ENCODE measurements at regions not wholly inside any gene's neighbourhood (a gene's known extent, or its start where the extent isn't known, plus 50 kb on each side); places are given as distances from the start of the nearest gene placed in this dataset.
A peak's percentile ranks its signal among the peaks of the same experiment; 100 is the strongest.

- CTCF ChIA-PET (ENCODE audit: low intra/inter-chr PET ratio, low total read pairs): no interaction called here
Observed at GRCh38 chr12:13583630-13584029, 387.1 kb downstream of the EMP1 start.

GRCh38 chr12:13582421-13582820 is 385.9 kb downstream of the EMP1 start:
- whole genome bisulfite sequencing (ENCODE audit: low lambda C conversion rate): 50% methylated on average over 3 of the region's 4 CpGs
- POLR2A ChIA-PET: interaction anchor here (1.8 kb wide), 1 partner anchor 11 kb away, joined by 8 read pairs; no protein-coding TSS in a partner anchor
- in situ Hi-C loops (cut with HindIII; ENCODE audit: extremely low pct_ligation_motif_present, low pct_unique_long_range_greater_than_20kb): no loop called here

More at GRCh38 chr12:13583630-13584029, 387.1 kb downstream of the EMP1 start:
- Histone ChIP-seq H3K4me1 (ENCODE audit: insufficient read depth, low read length) (peaks cover 46% of the 10 kb centered on the region), H3K4me2 (ENCODE audit: low read depth, low read length) (no peak overlapping the region), H4K20me1 (ENCODE audit: insufficient read depth, low read length) (no peaks in the 10 kb centered on the region), H3K4me3 (replicated peaks in 1 of 3; ENCODE audit: insufficient read depth in 1 of 3, low read depth in 2 of 3, low read length in 3 of 3) (no peak overlapping the region), H3K27me3 (ENCODE audit: control insufficient read depth in 1 of 2, insufficient read depth in 2 of 2, low read length in 2 of 2) (no peaks in the 10 kb centered on the region; a peak in 1 of 5 replicates), H3K27ac (ENCODE audit: extremely low read length, insufficient read depth, low read length) (no peak overlapping the region), H2AFZ (ENCODE audit: low read length) (no peak overlapping the region), H3K9me3 (ENCODE audit: low read length) (no peaks in the 10 kb centered on the region), H3K36me3 (replicated peaks in 1 of 2; ENCODE audit: control insufficient read depth in 1 of 2, insufficient read depth in 2 of 2, low read length in 2 of 2) (no peaks in the 10 kb centered on the region), H3K9ac (ENCODE audit: insufficient read depth, low read depth, low read length) (no peak overlapping the region), H3K79me2 (ENCODE audit: insufficient read depth, low read length) (no peaks in the 10 kb centered on the region)
- DNase-seq (ENCODE audit: low spot score) (no peak), ATAC-seq (no peak), FAIRE-seq (no peak)
- in situ Hi-C loops (cut with HindIII; ENCODE audit: extremely low pct_ligation_motif_present, low pct_unique_long_range_greater_than_20kb) (no loop called here), intact Hi-C loops (cut with micrococcal nuclease; ENCODE audit: unreplicated experiment) (no loop called here)
- POLR2A ChIA-PET: no interaction called here
- BruUV-seq (replicated peaks): no TSS peak
- 80% methylated on average over 7 of the region's 7 CpGs for WGBS (ENCODE audit: low lambda C conversion rate)
- TF ChIP-seq PAF1 (CRISPR knock-in tag; IDR thresholded peaks at IDR 0.05): no peak
- TF ChIP-seq SMC3 (IDR thresholded peaks at IDR 0.05; ENCODE audit: low read length): no peak
- no peak for TF ChIP-seq SNAPC5 (CRISPR knock-in tag; IDR thresholded peaks at IDR 0.05; ENCODE audit: borderline replicate concordance)
- TF ChIP-seq ZNF713 (CRISPR knock-in tag; IDR thresholded peaks at IDR 0.05): no peak
- TF ChIP-seq ATRX (CRISPR knock-in tag; IDR thresholded peaks at IDR 0.05; ENCODE audit: borderline replicate concordance): no peak
- no peak for TF ChIP-seq ZNF383 (CRISPR knock-in tag; IDR thresholded peaks at IDR 0.05; ENCODE audit: borderline replicate concordance)
- TF ChIP-seq EEA1 (CRISPR knock-in tag; IDR thresholded peaks at IDR 0.05; ENCODE audit: borderline replicate concordance): no peak
- TF ChIP-seq ZNF777 (CRISPR knock-in tag; IDR thresholded peaks at IDR 0.05): no peak
- TF ChIP-seq ZNF121 (CRISPR knock-in tag; IDR thresholded peaks at IDR 0.05): no peak
- TF ChIP-seq NPAS2 (CRISPR knock-in tag; IDR thresholded peaks at IDR 0.05; ENCODE audit: borderline replicate concordance): no peak

More at GRCh38 chr12:13582421-13582820, 385.9 kb downstream of the EMP1 start:
- Histone ChIP-seq H3K36me3 (replicated peaks in 1 of 2; ENCODE audit: control insufficient read depth in 1 of 2, insufficient read depth in 2 of 2, low read length in 2 of 2) (no peaks in the 10 kb centered on the region), H3K4me2 (ENCODE audit: low read depth, low read length) (peak overlapping the region; percentile 54; the same call in 1 of the 2 replicates), H3K9ac (ENCODE audit: insufficient read depth, low read depth, low read length) (no peak overlapping the region), H3K27me3 (ENCODE audit: control insufficient read depth in 1 of 2, insufficient read depth in 2 of 2, low read length in 2 of 2) (no peaks in the 10 kb centered on the region), H3K4me3 (replicated peaks in 1 of 3; ENCODE audit: insufficient read depth in 1 of 3, low read depth in 2 of 3, low read length in 3 of 3) (no peak overlapping the region; a peak in 1 of 6 replicates), H4K20me1 (ENCODE audit: insufficient read depth, low read length) (no peaks in the 10 kb centered on the region), H3K79me2 (ENCODE audit: insufficient read depth, low read length) (no peaks in the 10 kb centered on the region), H2AFZ (ENCODE audit: low read length) (no peak overlapping the region), H3K4me1 (ENCODE audit: insufficient read depth, low read length) (peaks cover 46% of the 10 kb centered on the region), H3K9me3 (ENCODE audit: low read length) (no peaks in the 10 kb centered on the region), H3K27ac (ENCODE audit: extremely low read length, insufficient read depth, low read length) (peak overlapping the region; percentile 45)
- ATAC-seq (no peak), FAIRE-seq (no peak), DNase-seq (ENCODE audit: low spot score) (no peak)
- BruUV-seq (replicated peaks): no TSS peak
- intact Hi-C loops (cut with micrococcal nuclease; ENCODE audit: unreplicated experiment): no loop called here
- TF ChIP-seq TSC22D2 (CRISPR knock-in tag; IDR thresholded peaks at IDR 0.05; ENCODE audit: borderline replicate concordance): no peak
- TF ChIP-seq ZMYM3 (CRISPR knock-in tag; IDR thresholded peaks at IDR 0.05): 0 out of 2 replicates have a peak, but pooled peaks have one; percentile 21
- CTCF ChIA-PET (ENCODE audit: low intra/inter-chr PET ratio, low total read pairs): no interaction called here

All from HepG2 (cell line).